ENCODE measurements at regions not wholly inside any gene's neighbourhood (a gene's known extent, or its start where the extent isn't known, plus 50 kb on each side); places are given as distances from the start of the nearest gene placed in this dataset.
"Not testable (repeated sequence)": the region's sequence is repeated elsewhere in the genome, so short reads cannot be mapped to it uniquely, and the experiment has no call there.

GRCh38 chr1:104163912-104164476 is 414.3 kb downstream of the AMY1C start:
- DNase-seq (ENCODE audit: low read depth) = no peak

- DNase-seq (ENCODE audit: low read depth) = no peak
These were observed 422.6 kb downstream of the AMY1C start for GRCh38 chr1:104172243-104172681.

- no peak for DNase-seq (ENCODE audit: low read depth)
These were observed 432.6 kb downstream of the AMY1C start for GRCh38 chr1:104182251-104182650.

- no peak for DNase-seq (ENCODE audit: low read depth)
These were observed 439.5 kb downstream of the AMY1C start for GRCh38 chr1:104189207-104189606.

GRCh38 chr1:104190821-104191220 is 441.1 kb downstream of the AMY1C start:
- no peak for DNase-seq (ENCODE audit: low read depth)

GRCh38 chr1:104195395-104195794 is 445.7 kb downstream of the AMY1C start:
- no peak for DNase-seq (ENCODE audit: low read depth)

- DNase-seq (ENCODE audit: low read depth) = no peak
These were observed 446.4 kb downstream of the AMY1C start for GRCh38 chr1:104196136-104196535.

- DNase-seq (ENCODE audit: low read depth) = no peak
These were observed 447.8 kb downstream of the AMY1C start for GRCh38 chr1:104197516-104197915.

GRCh38 chr1:104212239-104212638 is 462.5 kb downstream of the AMY1C start:
- no peak for DNase-seq (ENCODE audit: low read depth)

GRCh38 chr1:104217395-104217986 is 467.8 kb downstream of the AMY1C start:
- not testable (repeated sequence) for DNase-seq (ENCODE audit: low read depth)

GRCh38 chr1:104229860-104230259 is 480.2 kb downstream of the AMY1C start:
- DNase-seq (ENCODE audit: low read depth) = no peak

GRCh38 chr1:104231676-104232075 is 482.0 kb downstream of the AMY1C start:
- DNase-seq (ENCODE audit: low read depth) = no peak

GRCh38 chr1:104235141-104235540 is 485.4 kb downstream of the AMY1C start:
- DNase-seq (ENCODE audit: low read depth) = no peak

GRCh38 chr1:104238991-104239390 is 489.3 kb downstream of the AMY1C start:
- no peak for DNase-seq (ENCODE audit: low read depth)

- no peak for DNase-seq (ENCODE audit: low read depth)
These were observed 498.7 kb downstream of the AMY1C start for GRCh38 chr1:104248385-104248784.

GRCh38 chr1:104259481-104259880 is 509.8 kb downstream of the AMY1C start:
- DNase-seq (ENCODE audit: low read depth) = no peak

GRCh38 chr1:104263110-104263509 is 513.4 kb downstream of the AMY1C start:
- DNase-seq (ENCODE audit: low read depth) = not testable (repeated sequence)

- DNase-seq (ENCODE audit: low read depth) = no peak
These were observed 514.8 kb downstream of the AMY1C start for GRCh38 chr1:104264521-104264920.

GRCh38 chr1:104265163-104265562 is 515.5 kb downstream of the AMY1C start:
- DNase-seq (ENCODE audit: low read depth) = no peak

- no peak for DNase-seq (ENCODE audit: low read depth)
These were observed 516.9 kb downstream of the AMY1C start for GRCh38 chr1:104266612-104267011.

GRCh38 chr1:104288322-104288721 is 538.6 kb downstream of the AMY1C start:
- DNase-seq (ENCODE audit: low read depth) = not testable (repeated sequence)

GRCh38 chr1:104291156-104291555 is 541.5 kb downstream of the AMY1C start:
- DNase-seq (ENCODE audit: low read depth) = no peak

GRCh38 chr1:104294259-104294658 is 544.6 kb downstream of the AMY1C start:
- no peak for DNase-seq (ENCODE audit: low read depth)

- no peak for DNase-seq (ENCODE audit: low read depth)
These were observed 545.8 kb downstream of the AMY1C start for GRCh38 chr1:104295511-104295910.

All from HS-27A (cell line).